G401 (cell line): ENCODE measurements at regions not wholly inside any gene's neighbourhood (a gene's known extent, or its start where the extent isn't known, plus 50 kb on each side); places are given as distances from the start of the nearest gene placed in this dataset.

Experiments used
- DNase-seq: peaks from one replicate; pipeline ENCODE4 v3.0.0-alpha.2; 2015; ENCODE audit warnings: low spot score
- in situ Hi-C: cut with HindIII; loops from 2 replicates; pipeline ENCODE4 v1.10.0; 2016; ENCODE audit warnings: low sequenced_read_pairs, mixed read lengths

- no peak for DNase-seq
- in situ Hi-C loops = no loop called here
Observed at GRCh38 chr19:28498404-28498976, 714.5 kb downstream of the UQCRFS1 start.

- no peak for DNase-seq
- in situ Hi-C loops = no loop called here
Observed at GRCh38 chr19:28497887-28498286, 715.1 kb downstream of the UQCRFS1 start.

- in situ Hi-C loops = no loop called here
Observed at GRCh38 chr19:28497137-28497536, 715.8 kb downstream of the UQCRFS1 start.

GRCh38 chr19:28495046-28495445 is 717.9 kb downstream of the UQCRFS1 start:
- no peak for DNase-seq
- in situ Hi-C loops = no loop called here

More at GRCh38 chr19:28497137-28497536, 715.8 kb downstream of the UQCRFS1 start:
- no peak for DNase-seq

GRCh38 chr19:28494461-28494860 is 718.5 kb downstream of the UQCRFS1 start:
- in situ Hi-C loops = no loop called here
- no peak for DNase-seq

GRCh38 chr19:28493884-28494283 is 719.1 kb downstream of the UQCRFS1 start:
- DNase-seq = no peak
- in situ Hi-C loops = no loop called here

GRCh38 chr19:28492621-28493020 is 720.3 kb downstream of the UQCRFS1 start:
- DNase-seq = no peak
- in situ Hi-C loops = no loop called here

GRCh38 chr19:28492201-28492600 is 720.8 kb downstream of the UQCRFS1 start:
- in situ Hi-C loops = no loop called here
- DNase-seq = no peak

GRCh38 chr19:28489776-28490175 is 723.2 kb downstream of the UQCRFS1 start:
- no peak for DNase-seq
- in situ Hi-C loops = no loop called here

GRCh38 chr19:28489126-28489660 is 723.8 kb downstream of the UQCRFS1 start:
- in situ Hi-C loops = no loop called here
- no peak for DNase-seq

- in situ Hi-C loops = no loop called here
- DNase-seq = no peak
Observed at GRCh38 chr19:28487999-28488398, 725.0 kb downstream of the UQCRFS1 start.

- in situ Hi-C loops = no loop called here
- no peak for DNase-seq
Observed at GRCh38 chr19:28486926-28487325, 726.0 kb downstream of the UQCRFS1 start.

- no peak for DNase-seq
- in situ Hi-C loops = no loop called here
Observed at GRCh38 chr19:28486473-28486872, 726.5 kb downstream of the UQCRFS1 start.

- no peak for DNase-seq
- in situ Hi-C loops = no loop called here
Observed at GRCh38 chr19:28485292-28485691, 727.7 kb downstream of the UQCRFS1 start.

GRCh38 chr19:28483197-28483596 is 729.8 kb downstream of the UQCRFS1 start:
- DNase-seq = no peak
- in situ Hi-C loops = no loop called here

GRCh38 chr19:28482221-28482620 is 730.7 kb downstream of the UQCRFS1 start:
- DNase-seq = no peak
- in situ Hi-C loops = no loop called here

- in situ Hi-C loops = no loop called here
- no peak for DNase-seq
Observed at GRCh38 chr19:28481674-28482073, 731.3 kb downstream of the UQCRFS1 start.

- no peak for DNase-seq
- in situ Hi-C loops = no loop called here
Observed at GRCh38 chr19:28475525-28475924, 737.4 kb downstream of the UQCRFS1 start.

- in situ Hi-C loops = no loop called here
- no peak for DNase-seq
Observed at GRCh38 chr19:28472843-28473242, 740.1 kb downstream of the UQCRFS1 start.

GRCh38 chr19:28471731-28472510 is 741.0 kb downstream of the UQCRFS1 start:
- DNase-seq = no peak
- in situ Hi-C loops = no loop called here

GRCh38 chr19:28469544-28469943 is 743.4 kb downstream of the UQCRFS1 start:
- in situ Hi-C loops = no loop called here

More at GRCh38 chr19:28469544-28469943, 743.4 kb downstream of the UQCRFS1 start:
- no peak for DNase-seq
